SK-N-SH (cell line): ENCODE measurements at regions not wholly inside any gene's neighbourhood (a gene's known extent, or its start where the extent isn't known, plus 50 kb on each side); places are given as distances from the start of the nearest gene placed in this dataset.

Experiments
- CTCF ChIA-PET: fragments of 300-600, 350-600 bp; formaldehyde crosslinking; extraction: SDS; loops from one replicate; lab custom pipeline; 2021; lab: Yijun Ruan, JAX
- POLR2A ChIA-PET: fragments of 350-600 bp; sonication (Branson Sonifier 250); formaldehyde crosslinking; extraction: SDS; loops from one replicate; lab custom pipeline; 2020; ENCODE audit warnings: antibody characterized with exemption, inconsistent platforms; lab: Yijun Ruan, JAX
- DNase-seq: peaks from one replicate; pipeline ENCODE4 v3.0.0; 2012
- H2AFZ ChIP-seq: fragments of 200-600 bp; sonication (generic); 2 replicates; pipeline ENCODE4 v1.8.1; 2016; ENCODE audit warnings: antibody characterized with exemption, mild to moderate bottlenecking, low read depth
- H3F3A ChIP-seq: fragments of 200-600 bp; sonication (generic); replicated peaks from 2 replicates; pipeline ENCODE3; 2016; ENCODE audit warnings: antibody characterized with exemption, mild to moderate bottlenecking; ENCODE audit not compliant: insufficient read depth
- H3K27ac ChIP-seq, 2 experiments: fragments of 200-500 bp in 1 of 2; fragments of 200-600 bp in 1 of 2; sonication (Bioruptor generic) in 1 of 2; sonication (generic), shearing (Covaris generic) in 1 of 2; 2 replicates each; pipeline versions ENCODE4 v1.5.1 to v1.6.1; 2014 to 2016; ENCODE audit warnings: low read depth in 2 of 2, inconsistent platforms in 1 of 2, low read length in 1 of 2, mild to moderate bottlenecking in 1 of 2, mixed read lengths in 1 of 2
- H3K27me3 ChIP-seq: fragments of 200-600 bp; sonication (generic), shearing (Covaris generic); 2 replicates; pipeline ENCODE4 v1.6.1; 2016; ENCODE audit warnings: mixed run types; ENCODE audit not compliant: insufficient read depth
- H3K36me3 ChIP-seq, 2 experiments: fragments of 200-500 bp in 1 of 2; fragments of 200-600 bp in 1 of 2; sonication (Bioruptor generic) in 1 of 2; sonication (generic) in 1 of 2; replicated peaks in 1 of 2; 2 replicates each; pipeline versions ENCODE3 to v1.5.1; 2014 to 2016; ENCODE audit warnings: low read length in 1 of 2, mild to moderate bottlenecking in 1 of 2; ENCODE audit not compliant: insufficient read depth in 2 of 2, control insufficient read depth in 1 of 2
- H3K4me1 ChIP-seq, 2 experiments: fragments of 200-500 bp in 1 of 2; fragments of 200-600 bp in 1 of 2; sonication (Bioruptor generic) in 1 of 2; sonication (generic), shearing (Covaris generic) in 1 of 2; 2 replicates each; pipeline versions ENCODE4 v1.5.1 to v1.6.1; 2014 to 2016; ENCODE audit warnings: low read depth in 1 of 2, low read length in 1 of 2, mixed run types in 1 of 2; ENCODE audit not compliant: insufficient read depth in 2 of 2, control insufficient read depth in 1 of 2
- H3K4me2 ChIP-seq: fragments of 200-600 bp; sonication (generic), shearing (Covaris generic); 2 replicates; pipeline ENCODE4 v1.6.1; 2017; ENCODE audit warnings: mixed run types
- H3K4me3 ChIP-seq, 2 experiments: fragments of 200-500 bp in 1 of 2; fragments of 200-600 bp in 1 of 2; sonication (Bioruptor generic) in 1 of 2; sonication (generic), shearing (Covaris generic) in 1 of 2; 2 replicates each; pipeline versions ENCODE4 v1.5.1 to v1.8.1; 2014 to 2016; ENCODE audit warnings: low read depth in 2 of 2, inconsistent platforms in 1 of 2, low read length in 1 of 2, mild to moderate bottlenecking in 1 of 2, mixed read lengths in 1 of 2, moderate library complexity in 1 of 2
- H3K79me2 ChIP-seq: fragments of 200-600 bp; sonication (generic); 2 replicates; pipeline ENCODE4 v1.8.1; 2017; ENCODE audit warnings: mild to moderate bottlenecking; ENCODE audit not compliant: insufficient read depth
- H3K9ac ChIP-seq: fragments of 200-600 bp; sonication (generic); 2 replicates; pipeline ENCODE4 v1.6.1; 2017; ENCODE audit warnings: mixed run types
- H3K9me2 ChIP-seq: fragments of 200-600 bp; sonication (generic); 2 replicates; pipeline ENCODE4 v1.6.1; 2017; ENCODE audit warnings: mixed run types
- H3K9me3 ChIP-seq: fragments of 200-600 bp; sonication (generic); 2 replicates; pipeline ENCODE4 v1.6.1; 2017; ENCODE audit warnings: mixed run types, mild to moderate bottlenecking, moderate library complexity
- H4K20me1 ChIP-seq: fragments of 200-600 bp; sonication (generic); 2 replicates; pipeline ENCODE4 v1.6.1; 2017; ENCODE audit warnings: mild to moderate bottlenecking, mixed run types; ENCODE audit not compliant: insufficient read depth
- ELF1 ChIP-seq: IDR thresholded peaks from 2 replicates; pipeline ENCODE4 v1.4.0; 2012
- FOSL2 ChIP-seq: IDR thresholded peaks from 2 replicates; pipeline ENCODE4 v1.4.0; 2012; ENCODE audit warnings: low read depth, mild to moderate bottlenecking, moderate library complexity, borderline replicate concordance
- FOXJ3 ChIP-seq: sonication (generic); formaldehyde crosslinking; IDR thresholded peaks from 2 replicates; pipeline ENCODE4 v1.5.1; 2020; ENCODE audit warnings: mild to moderate bottlenecking, missing genetic modification reagents
- FOXM1 ChIP-seq: IDR thresholded peaks from 2 replicates; pipeline ENCODE4 v1.4.0; 2012; ENCODE audit warnings: low read depth, mild to moderate bottlenecking
- GABPA ChIP-seq: IDR thresholded peaks from 2 replicates; pipeline ENCODE4 v1.4.0; 2012; ENCODE audit warnings: low read depth, mild to moderate bottlenecking
- GATA2 ChIP-seq: sonication (generic); formaldehyde crosslinking; IDR thresholded peaks from 2 replicates; pipeline ENCODE4 v1.5.0; 2020; ENCODE audit warnings: mild to moderate bottlenecking, missing genetic modification reagents
- IRF3 ChIP-seq: fragments of 150-350 bp; IDR thresholded peaks from 2 replicates; pipeline ENCODE4 v1.6.1; 2016; ENCODE audit warnings: mild to moderate bottlenecking, low read depth, low read length
- MEF2A ChIP-seq: IDR thresholded peaks from 2 replicates; pipeline ENCODE4 v1.4.0; 2012; ENCODE audit warnings: low read depth, borderline replicate concordance
- MXI1 ChIP-seq: IDR thresholded peaks from 2 replicates; pipeline ENCODE4 v1.6.1; 2012; ENCODE audit warnings: mild to moderate bottlenecking, low read depth, low read length, improper control_type of control experiment
- NRF1 ChIP-seq: IDR thresholded peaks from 2 replicates; pipeline ENCODE4 v1.6.1; 2012; ENCODE audit warnings: low read depth, mild to moderate bottlenecking, low read length
- PBX3 ChIP-seq: IDR thresholded peaks from 2 replicates; pipeline ENCODE4; 2012
- RCOR1 ChIP-seq: fragments of 150-350 bp; IDR thresholded peaks from 2 replicates; pipeline ENCODE4 v1.6.1; 2017; ENCODE audit warnings: antibody characterized with exemption, low read length
- RXRA ChIP-seq: IDR thresholded peaks from 2 replicates; pipeline ENCODE4 v1.4.0; 2012; ENCODE audit warnings: low read depth, mild to moderate bottlenecking, borderline replicate concordance
- SIN3A ChIP-seq: IDR thresholded peaks from 2 replicates; pipeline ENCODE4 v1.6.1; 2012; ENCODE audit warnings: low read depth, mild to moderate bottlenecking, low read length, moderate library complexity, borderline replicate concordance
- TAF1 ChIP-seq: IDR thresholded peaks from 2 replicates; pipeline ENCODE4 v1.6.1; 2012; ENCODE audit warnings: low read depth, mild to moderate bottlenecking, low read length, moderate library complexity, borderline replicate concordance
- TEAD4 ChIP-seq: IDR thresholded peaks from 2 replicates; pipeline ENCODE4 v1.4.0; 2012; ENCODE audit warnings: mild to moderate bottlenecking, borderline replicate concordance; ENCODE audit not compliant: insufficient read depth
- WGBS: methylation state at CpG from one replicate; pipeline ENCODE4 v1.1.6; 2017; ENCODE audit warnings: low lambda C conversion rate; 5-methylcytosine and 5-hydroxymethylcytosine counted together
- TF ChIP-seq, protein P1 (sequence below): IDR thresholded peaks from 2 replicates; pipeline ENCODE4 v1.4.0; 2012; ENCODE audit warnings: low read depth

- Histone ChIP-seq H3K27me3 (no peaks in the 10 kb centered on the region), H3K36me3 (no peaks in the 10 kb centered on the region), H3K4me3 (no peak overlapping the region), H4K20me1 (no peaks in the 10 kb centered on the region), H3F3A (no peaks in the 10 kb centered on the region), H3K4me1 (peaks cover 0 to 2% of the 10 kb centered on the region in 2 experiments; a peak in 1 of 4 replicates), H3K27ac (no peak overlapping the region), H3K79me2 (no peaks in the 10 kb centered on the region), H3K4me2 (no peak overlapping the region), H2AFZ (no peak overlapping the region), H3K9me2 (no peaks in the 10 kb centered on the region; the same call in 1 of the 2 replicates), H3K9me3 (0 out of 2 replicates have a peak, but pooled peaks cover 15% of the 10 kb centered on the region), H3K9ac (no peak overlapping the region)
- DNase-seq: no peak
- WGBS: 17% methylated on average over 2 of the region's 2 CpGs
- ChIA-PET POLR2A (no interaction called here), CTCF (interaction anchor here (0.6 to 1.1 kb wide), 3 partner anchors 24 to 286 kb away, joined by 3 to 4 read pairs (median 3); no protein-coding TSS in a partner anchor)
- no peak for TF ChIP-seq RXRA
- TF ChIP-seq RCOR1: no peak
These were observed 275.0 kb upstream of the NPVF start for GRCh38 chr7:25503306-25503705.

DNA sequence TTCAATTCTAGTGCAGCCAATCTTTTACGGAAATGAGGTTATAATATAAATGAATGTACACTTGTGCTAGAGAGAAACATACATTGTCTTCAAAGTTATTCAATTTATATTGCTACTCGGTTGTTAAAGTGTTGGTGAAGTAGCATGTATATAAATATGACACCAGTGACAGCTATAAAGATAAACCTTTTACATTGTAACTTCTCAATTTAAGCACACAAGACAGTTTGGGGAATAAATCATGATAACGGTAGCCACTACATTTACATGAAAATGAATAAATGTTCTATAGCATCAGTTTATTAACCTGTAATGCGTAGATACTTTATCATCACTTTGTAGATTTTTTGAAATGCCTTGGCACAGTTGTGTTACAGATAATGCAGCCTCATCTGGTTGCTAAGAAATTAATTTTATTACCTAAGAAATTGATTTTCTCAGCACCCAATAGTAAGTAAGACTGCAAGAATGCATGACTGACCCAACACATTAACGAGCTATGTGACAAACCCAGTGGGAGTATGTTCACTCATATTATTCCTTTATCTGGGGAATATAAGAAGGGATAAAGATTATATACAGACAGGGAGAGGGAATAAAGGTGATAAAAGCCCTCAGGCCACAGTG is 283.9 kb upstream of the NPVF start:
- 31% methylated on average over 5 of the region's 5 CpGs for WGBS
- DNase-seq: no peak
- Histone ChIP-seq H3K4me2 (no peak overlapping the region), H3K4me1 (no peaks in the 10 kb centered on the region), H3K9ac (no peak overlapping the region), H3K9me3 (peaks cover 12% of the 10 kb centered on the region; the same call in 1 of the 2 replicates), H4K20me1 (no peaks in the 10 kb centered on the region), H3F3A (no peaks in the 10 kb centered on the region), H3K9me2 (peaks cover 5% of the 10 kb centered on the region; the same call in 1 of the 2 replicates), H3K4me3 (no peak overlapping the region), H3K27ac (no peak overlapping the region), H3K36me3 (no peaks in the 10 kb centered on the region), H3K79me2 (no peaks in the 10 kb centered on the region), H3K27me3 (no peaks in the 10 kb centered on the region), H2AFZ (no peak overlapping the region)
- TF ChIP-seq MEF2A: no peak
- TF ChIP-seq NRF1: no peak
- no peak for TF ChIP-seq GATA2 (CRISPR knock-in tag)
- no peak for TF ChIP-seq TAF1
- no peak for TF ChIP-seq FOSL2
- no peak for TF ChIP-seq FOXJ3 (CRISPR knock-in tag)
- CTCF ChIA-PET: no interaction called here
- POLR2A ChIA-PET: interaction anchor here (1.1 kb wide), 1 partner anchor 8 kb away, joined by 3 read pairs; no protein-coding TSS in a partner anchor

DNA sequence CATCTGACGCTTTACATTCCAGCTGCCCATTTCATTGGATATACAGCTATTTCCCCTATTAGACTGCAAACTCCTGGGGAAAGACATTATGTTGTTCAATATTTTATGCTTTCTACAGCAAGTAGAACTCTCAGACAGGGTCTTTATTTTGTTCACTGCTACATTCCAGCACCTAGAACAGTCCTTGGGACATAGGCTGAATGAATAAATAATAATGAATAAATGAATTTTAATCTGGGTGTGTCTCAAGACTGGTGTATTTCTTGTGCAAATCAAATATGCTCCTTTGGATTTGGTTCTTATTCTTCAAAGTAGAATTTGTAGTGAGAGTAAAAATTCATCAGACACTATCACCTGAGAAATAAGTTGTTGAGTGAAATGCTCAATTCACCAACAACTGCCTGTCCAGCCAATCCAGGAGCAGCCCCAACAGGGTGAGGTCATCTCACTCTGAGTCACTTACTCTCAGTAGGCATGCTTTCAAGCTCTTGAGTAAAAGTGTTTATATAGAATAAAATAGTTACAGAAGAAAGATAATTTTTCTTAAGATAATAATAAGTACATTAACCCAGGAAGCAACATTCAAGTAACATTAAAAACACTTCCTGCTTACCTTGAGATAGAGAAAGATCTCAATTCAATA is 287.5 kb upstream of the NPVF start:
- ChIA-PET CTCF (interaction anchor here (1.0 kb wide), 1 partner anchor 12 kb away, joined by 3 read pairs; no protein-coding TSS in a partner anchor), POLR2A (no interaction called here)
- Histone ChIP-seq H3K9me2 (peaks cover 5% of the 10 kb centered on the region; the same call in 1 of the 2 replicates), H3K27me3 (no peaks in the 10 kb centered on the region), H3K79me2 (no peaks in the 10 kb centered on the region), H3F3A (no peaks in the 10 kb centered on the region), H3K9me3 (peaks cover 7% of the 10 kb centered on the region; the same call in 1 of the 2 replicates), H3K9ac (no peak overlapping the region)
- WGBS: 7% methylated on average over 1 of the region's 1 CpG
- no peak for TF ChIP-seq TAF1
- TF ChIP-seq TEAD4: no peak
- no peak for TF ChIP-seq ELF1
- no peak for TF ChIP-seq RCOR1
- no peak for TF ChIP-seq PBX3
- TF ChIP-seq MXI1: no peak
- TF ChIP-seq SIN3A: no peak
- no peak for TF ChIP-seq IRF3
- no peak for TF ChIP-seq FOSL2
- TF ChIP-seq, protein P1, sequence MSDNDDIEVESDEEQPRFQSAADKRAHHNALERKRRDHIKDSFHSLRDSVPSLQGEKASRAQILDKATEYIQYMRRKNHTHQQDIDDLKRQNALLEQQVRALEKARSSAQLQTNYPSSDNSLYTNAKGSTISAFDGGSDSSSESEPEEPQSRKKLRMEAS: no peak
- no peak for TF ChIP-seq MEF2A
- no peak for TF ChIP-seq FOXJ3 (CRISPR knock-in tag)
- no peak for TF ChIP-seq GABPA
- TF ChIP-seq FOXM1: no peak
- TF ChIP-seq RXRA: no peak
- TF ChIP-seq, all 33 proteins: peak for 0
- Histone ChIP-seq H3K4me1 (no peaks in the 10 kb centered on the region; a peak in 1 of 4 replicates), H3K4me2 (no peak overlapping the region), H4K20me1 (no peaks in the 10 kb centered on the region), H3K36me3 (no peaks in the 10 kb centered on the region), H3K4me3 (no peak overlapping the region), H2AFZ (no peak overlapping the region), H3K27ac (no peak overlapping the region)
- no peak for DNase-seq
